Karpas-422 (cell line): ENCODE measurements at regions not wholly inside any gene's neighbourhood (a gene's known extent, or its start where the extent isn't known, plus 50 kb on each side); places are given as distances from the start of the nearest gene placed in this dataset.

ENCODE experiments used
- DNase-seq: peaks from one replicate; pipeline ENCODE4 v3.0.0-alpha.2; 2015
- H2AFZ ChIP-seq: fragments of 200-600 bp; sonication (generic); 2 replicates; pipeline ENCODE4 v1.6.1; 2014; ENCODE audit warnings: antibody characterized with exemption, low read length, mixed read lengths
- H3K27ac ChIP-seq: fragments of 200-600 bp; sonication (generic); 2 replicates; pipeline ENCODE4 v1.5.1; 2014; ENCODE audit warnings: mild to moderate bottlenecking, low read length, moderate library complexity
- H3K27me3 ChIP-seq: fragments of 200-600 bp; sonication (generic); 2 replicates; pipeline ENCODE4 v1.6.1; 2014; ENCODE audit warnings: low read length, mixed read lengths
- H3K36me3 ChIP-seq: fragments of 200-600 bp; sonication (generic); 2 replicates; pipeline ENCODE4 v1.6.1; 2014; ENCODE audit warnings: low read length, mixed read lengths; ENCODE audit not compliant: insufficient read depth
- H3K4me1 ChIP-seq: fragments of 200-600 bp; sonication (generic); 2 replicates; pipeline ENCODE4 v1.6.1; 2014; ENCODE audit warnings: mild to moderate bottlenecking, low read length, mixed read lengths
- H3K4me2 ChIP-seq: fragments of 200-600 bp; sonication (generic); 2 replicates; pipeline ENCODE4 v1.6.1; 2014; ENCODE audit warnings: low read length, low read depth, mild to moderate bottlenecking; ENCODE audit not compliant: poor library complexity, severe bottlenecking
- H3K4me3 ChIP-seq: fragments of 200-600 bp; sonication (generic); 2 replicates; pipeline ENCODE4 v1.5.1; 2014; ENCODE audit warnings: mild to moderate bottlenecking, antibody characterized with exemption, low read length, mixed read lengths
- H3K79me2 ChIP-seq: fragments of 200-600 bp; sonication (generic); 2 replicates; pipeline ENCODE4 v1.6.1; 2014; ENCODE audit warnings: mild to moderate bottlenecking, low read length, mixed read lengths
- H3K9ac ChIP-seq: fragments of 200-600 bp; sonication (generic); 2 replicates; pipeline ENCODE4 v1.6.0; 2014; ENCODE audit warnings: low read length
- H3K9me2 ChIP-seq: fragments of 200-600 bp; sonication (generic), shearing (Covaris generic); replicated peaks from 2 replicates; pipeline ENCODE4 v1.6.0; 2014; ENCODE audit warnings: mild to moderate bottlenecking, low read length, moderate library complexity; ENCODE audit not compliant: insufficient read depth
- H3K9me3 ChIP-seq: fragments of 300-700, 200-600 bp; sonication (generic); 2 replicates; pipeline ENCODE4 v1.6.1; 2014; ENCODE audit warnings: low read length, mixed read lengths
- H4K20me1 ChIP-seq: fragments of 200-600 bp; sonication (generic); 2 replicates; pipeline ENCODE4 v1.6.1; 2014; ENCODE audit warnings: mild to moderate bottlenecking, antibody characterized with exemption, low read length, low read depth; ENCODE audit not compliant: insufficient read depth

DNA sequence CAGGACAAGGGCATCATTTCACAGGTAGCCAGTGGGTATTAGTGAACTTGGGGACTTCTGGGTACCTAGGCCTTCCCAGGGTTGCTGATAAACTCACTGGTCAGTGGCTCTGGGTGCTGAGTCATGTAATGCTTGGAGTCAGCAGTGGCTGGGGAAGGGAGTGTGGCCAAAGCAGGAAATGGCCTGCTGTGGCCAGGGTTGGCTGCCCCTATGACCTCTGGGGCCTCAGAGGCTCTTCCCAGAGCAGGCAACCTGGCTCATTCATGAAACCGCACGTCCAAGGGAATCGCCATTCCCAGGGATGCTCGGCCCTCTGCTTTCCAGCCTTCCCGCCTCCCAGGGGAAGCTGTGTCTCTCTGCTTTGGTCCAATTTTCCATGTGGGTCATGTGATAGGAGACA, 294.9 kb downstream of the DYSF start:
- H3K36me3 ChIP-seq: no peaks in the 10 kb centered on the region
- no peaks in the 10 kb centered on the region for H3K9me2 ChIP-seq
- H3K27ac ChIP-seq: no peak overlapping the region
- H3K27me3 ChIP-seq: no peaks in the 10 kb centered on the region
- H3K4me3 ChIP-seq: no peak overlapping the region
- H3K79me2 ChIP-seq: no peaks in the 10 kb centered on the region
- H2AFZ ChIP-seq: no peak overlapping the region
- no peaks in the 10 kb centered on the region for H4K20me1 ChIP-seq
- DNase-seq: no peak
- H3K4me2 ChIP-seq: no peak overlapping the region
- H3K4me1 ChIP-seq: no peaks in the 10 kb centered on the region
- H3K9ac ChIP-seq: no peak overlapping the region
- H3K9me3 ChIP-seq: no peaks in the 10 kb centered on the region

DNA sequence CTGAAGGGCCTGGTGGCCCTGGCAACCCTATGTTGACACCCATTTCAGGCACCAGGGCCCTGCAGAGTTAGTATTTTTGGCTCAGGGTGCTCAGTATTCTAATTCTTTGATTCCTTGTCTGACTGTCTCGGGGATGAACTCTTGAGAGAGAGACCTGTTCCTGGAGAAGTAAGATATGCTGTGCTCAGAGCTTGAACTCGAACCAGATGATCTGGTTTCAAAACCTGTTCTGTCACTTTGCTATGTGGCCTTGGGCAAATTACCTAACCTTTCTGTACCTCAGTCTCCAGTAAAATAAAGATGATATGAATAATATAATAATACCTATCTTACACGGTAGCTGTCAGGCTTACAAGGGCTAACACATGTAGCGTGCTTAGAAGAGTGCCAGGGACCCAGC, 294.2 kb downstream of the DYSF start:
- Histone ChIP-seq H3K4me1 (no peaks in the 10 kb centered on the region), H3K9ac (no peak overlapping the region), H3K27me3 (no peaks in the 10 kb centered on the region), H3K79me2 (no peaks in the 10 kb centered on the region), H3K27ac (no peak overlapping the region), H3K9me3 (no peaks in the 10 kb centered on the region), H3K9me2 (no peaks in the 10 kb centered on the region), H2AFZ (no peak overlapping the region), H3K4me2 (no peak overlapping the region), H3K36me3 (no peaks in the 10 kb centered on the region), H4K20me1 (no peaks in the 10 kb centered on the region), H3K4me3 (no peak overlapping the region)
- no peak for DNase-seq

DNA sequence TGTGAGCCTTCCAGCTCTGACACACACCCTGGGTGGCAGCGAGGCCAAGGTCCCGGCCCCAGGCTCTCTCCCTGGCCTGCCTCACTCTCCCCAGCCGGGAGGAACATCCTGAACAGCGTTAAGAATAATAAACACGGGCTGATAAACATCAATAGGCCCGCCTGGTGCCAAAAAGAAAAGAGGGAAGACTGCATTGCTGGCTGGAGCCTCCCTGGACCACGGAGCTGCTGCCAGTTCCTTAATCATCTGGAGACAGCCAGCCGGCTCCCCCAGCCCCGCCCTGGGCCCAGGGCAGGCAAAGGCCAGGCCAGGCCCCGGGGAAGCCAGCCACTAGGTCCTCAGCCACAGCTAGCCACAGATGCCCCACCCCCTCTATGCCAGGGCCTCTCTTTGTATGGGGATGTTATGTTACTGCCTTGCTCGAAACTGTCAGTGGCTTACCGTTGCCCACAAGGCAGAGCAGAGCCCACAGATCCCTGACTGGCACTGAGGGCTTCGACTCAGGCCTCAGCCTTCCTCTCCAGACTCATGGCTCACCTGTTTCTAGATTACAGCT, 293.7 kb downstream of the DYSF start:
- H3K9ac ChIP-seq: no peak overlapping the region
- H3K4me2 ChIP-seq: no peak overlapping the region
- no peak overlapping the region for H3K27ac ChIP-seq

GRCh38 chr2:71744781-71745180, 291.4 kb downstream of the DYSF start:
- Histone ChIP-seq H3K27ac (no peak overlapping the region), H3K27me3 (no peaks in the 10 kb centered on the region; the same call in 1 of the 2 replicates), H3K36me3 (no peaks in the 10 kb centered on the region), H3K4me1 (no peaks in the 10 kb centered on the region), H3K9ac (no peak overlapping the region), H3K4me3 (no peak overlapping the region), H4K20me1 (no peaks in the 10 kb centered on the region), H3K9me3 (no peaks in the 10 kb centered on the region), H2AFZ (no peak overlapping the region), H3K4me2 (no peak overlapping the region), H3K9me2 (no peaks in the 10 kb centered on the region), H3K79me2 (no peaks in the 10 kb centered on the region)
- DNase-seq: no peak

More for the DNA sequence above, 293.7 kb downstream of the DYSF start:
- no peaks in the 10 kb centered on the region for H3K9me3 ChIP-seq
- H4K20me1 ChIP-seq: no peaks in the 10 kb centered on the region
- no peaks in the 10 kb centered on the region for H3K79me2 ChIP-seq
- no peaks in the 10 kb centered on the region for H3K27me3 ChIP-seq
- DNase-seq: no peak
- H2AFZ ChIP-seq: no peak overlapping the region
- H3K9me2 ChIP-seq: no peaks in the 10 kb centered on the region
- H3K4me3 ChIP-seq: no peak overlapping the region
- no peaks in the 10 kb centered on the region for H3K36me3 ChIP-seq
- H3K4me1 ChIP-seq: no peaks in the 10 kb centered on the region

GRCh38 chr2:71743995-71744675, 290.8 kb downstream of the DYSF start:
- DNase-seq: no peak

GRCh38 chr2:71742953-71743601, 289.7 kb downstream of the DYSF start:
- Histone ChIP-seq H3K4me2 (no peak overlapping the region), H3K9ac (no peak overlapping the region), H4K20me1 (no peaks in the 10 kb centered on the region), H3K79me2 (no peaks in the 10 kb centered on the region), H3K36me3 (no peaks in the 10 kb centered on the region), H3K9me2 (no peaks in the 10 kb centered on the region), H3K4me3 (no peak overlapping the region), H3K27ac (no peak overlapping the region), H2AFZ (no peak overlapping the region), H3K9me3 (no peaks in the 10 kb centered on the region), H3K27me3 (no peaks in the 10 kb centered on the region; the same call in 1 of the 2 replicates), H3K4me1 (no peaks in the 10 kb centered on the region)
- no peak for DNase-seq

More at GRCh38 chr2:71743995-71744675, 290.8 kb downstream of the DYSF start:
- Histone ChIP-seq H3K36me3 (no peaks in the 10 kb centered on the region), H3K4me3 (no peak overlapping the region), H3K9me2 (no peaks in the 10 kb centered on the region), H4K20me1 (no peaks in the 10 kb centered on the region), H3K27me3 (no peaks in the 10 kb centered on the region; the same call in 1 of the 2 replicates), H3K9me3 (no peaks in the 10 kb centered on the region), H2AFZ (no peak overlapping the region), H3K79me2 (no peaks in the 10 kb centered on the region), H3K4me1 (no peaks in the 10 kb centered on the region), H3K27ac (no peak overlapping the region), H3K9ac (no peak overlapping the region), H3K4me2 (no peak overlapping the region)

GRCh38 chr2:71736986-71737385, 283.6 kb downstream of the DYSF start:
- Histone ChIP-seq H3K9ac (no peak overlapping the region), H3K27ac (no peak overlapping the region), H4K20me1 (no peaks in the 10 kb centered on the region), H3K27me3 (no peaks in the 10 kb centered on the region; the same call in none of the 2 replicates), H3K79me2 (no peaks in the 10 kb centered on the region), H2AFZ (no peak overlapping the region), H3K9me2 (no peaks in the 10 kb centered on the region), H3K4me3 (no peak overlapping the region), H3K9me3 (no peaks in the 10 kb centered on the region), H3K4me1 (no peaks in the 10 kb centered on the region), H3K36me3 (no peaks in the 10 kb centered on the region), H3K4me2 (no peak overlapping the region)
- no peak for DNase-seq

DNA sequence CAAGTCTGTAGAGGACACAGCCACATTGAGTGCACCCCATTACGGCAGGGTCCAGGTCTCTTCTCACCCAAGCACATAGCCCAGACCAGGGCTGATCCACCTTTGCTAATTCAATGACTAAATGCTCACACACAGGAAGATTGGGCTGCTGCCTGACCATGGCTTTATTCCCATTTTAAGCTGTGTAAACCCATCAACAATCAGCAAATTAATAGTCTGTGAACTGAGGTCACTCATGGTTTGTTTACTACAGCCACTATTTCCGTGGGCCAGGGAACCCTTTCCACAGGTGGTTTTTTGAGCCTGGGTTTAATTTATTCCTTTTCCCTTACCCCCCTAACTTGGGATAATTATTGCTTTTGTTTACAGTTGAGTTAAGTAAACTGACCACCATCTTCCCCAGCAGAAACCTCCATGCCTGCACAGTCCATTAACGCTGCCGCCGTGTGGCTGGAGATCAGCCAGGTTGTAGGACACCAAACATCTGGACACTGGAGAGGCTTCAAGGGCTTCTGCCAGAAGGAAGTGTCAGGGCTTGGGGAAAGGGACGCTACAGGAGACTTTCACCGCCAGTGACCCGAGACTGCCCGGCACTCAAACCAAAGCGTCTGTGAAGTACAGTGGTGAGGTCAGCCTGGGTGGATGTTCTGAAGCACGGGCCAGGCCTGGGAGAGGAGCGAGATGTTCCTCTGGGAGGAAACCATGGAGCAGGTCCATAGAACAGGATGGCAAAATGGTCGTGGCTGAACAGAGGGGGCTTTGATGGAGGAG, 282.9 kb downstream of the DYSF start:
- Histone ChIP-seq H3K9me2 (no peaks in the 10 kb centered on the region), H3K4me1 (no peaks in the 10 kb centered on the region), H3K4me2 (no peak overlapping the region), H3K9me3 (no peaks in the 10 kb centered on the region), H3K4me3 (no peak overlapping the region), H3K9ac (no peak overlapping the region), H4K20me1 (no peaks in the 10 kb centered on the region), H3K36me3 (no peaks in the 10 kb centered on the region), H3K27me3 (no peaks in the 10 kb centered on the region; the same call in none of the 2 replicates), H3K79me2 (no peaks in the 10 kb centered on the region), H2AFZ (no peak overlapping the region), H3K27ac (no peak overlapping the region)
- DNase-seq: no peak
